ENCODE measurements at regions not wholly inside any gene's neighbourhood (a gene's known extent, or its start where the extent isn't known, plus 50 kb on each side); places are given as distances from the start of the nearest gene placed in this dataset.

- DNase-seq, result no peak
These were observed 191.9 kb upstream of the LRIG1 start for GRCh38 chr3:66692766-66693150.

DNA sequence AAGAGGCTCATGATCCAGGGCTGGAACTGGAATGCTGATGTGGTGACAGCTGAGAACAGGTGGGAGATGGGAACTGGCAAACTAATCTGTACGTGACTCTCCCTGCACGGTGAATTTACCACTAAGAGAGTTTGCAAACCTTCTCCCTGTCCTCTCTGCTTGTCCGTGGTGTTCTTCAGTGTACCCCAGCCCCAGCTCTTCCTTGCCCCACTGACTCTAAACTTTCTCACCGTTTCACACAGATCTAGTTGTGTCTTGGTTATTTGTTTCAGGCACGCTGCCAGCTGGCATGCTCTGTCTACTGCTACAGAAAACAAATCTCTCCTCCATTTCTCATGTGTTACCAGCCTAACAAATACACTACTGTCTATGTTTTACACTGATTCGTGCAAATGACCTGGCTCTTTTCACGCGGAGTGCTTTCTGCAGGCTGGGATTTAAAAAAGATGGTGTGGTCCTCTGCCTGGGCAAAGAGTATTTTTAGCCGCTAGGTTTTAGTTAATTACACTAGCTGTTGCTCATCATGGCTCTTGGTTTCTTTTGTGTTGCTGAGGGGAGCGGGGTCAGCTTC, 192.7 kb upstream of the LRIG1 start:
- no peak for DNase-seq

DNA sequence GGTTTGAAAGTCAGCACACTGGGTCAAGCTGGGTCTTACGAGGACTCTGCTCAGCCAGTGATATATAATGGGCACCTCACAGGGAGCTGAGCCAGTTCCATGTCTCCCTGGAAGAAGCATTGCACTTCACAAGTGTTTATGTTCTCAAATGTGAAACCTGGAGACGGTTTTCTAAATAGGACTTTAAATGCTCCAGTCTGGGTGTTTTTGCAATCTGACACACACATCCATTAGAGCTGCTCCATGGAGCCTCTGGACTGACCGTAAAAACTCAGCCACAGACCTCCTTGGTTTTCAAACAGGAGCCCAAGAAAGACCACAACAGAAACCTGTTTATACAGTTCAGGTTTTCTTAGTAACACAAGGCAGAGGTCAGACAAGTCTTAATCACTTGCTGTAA, 201.3 kb upstream of the LRIG1 start:
- no peak for DNase-seq

DNA sequence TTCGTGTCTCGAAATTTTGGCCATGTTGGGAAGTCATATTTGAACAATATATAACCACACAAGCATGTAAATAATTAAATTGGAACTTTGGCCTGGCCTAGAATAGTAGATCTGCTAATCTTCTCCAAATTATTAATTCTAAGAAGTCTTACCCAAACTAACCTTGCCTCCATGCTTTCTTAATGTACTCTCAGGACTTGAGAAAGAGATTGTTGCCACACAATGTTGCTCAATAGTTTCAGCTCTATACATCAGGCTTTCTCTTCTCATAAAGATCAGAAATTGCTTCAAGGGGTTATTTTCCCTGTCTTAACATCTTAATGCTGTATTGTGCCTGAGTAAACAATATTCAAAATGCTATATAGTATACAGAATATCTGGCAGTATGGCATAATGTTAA, 202.7 kb upstream of the LRIG1 start:
- no peak for DNase-seq

- DNase-seq, result no peak
These were observed 204.3 kb upstream of the LRIG1 start for GRCh38 chr3:66705076-66705475.

DNA sequence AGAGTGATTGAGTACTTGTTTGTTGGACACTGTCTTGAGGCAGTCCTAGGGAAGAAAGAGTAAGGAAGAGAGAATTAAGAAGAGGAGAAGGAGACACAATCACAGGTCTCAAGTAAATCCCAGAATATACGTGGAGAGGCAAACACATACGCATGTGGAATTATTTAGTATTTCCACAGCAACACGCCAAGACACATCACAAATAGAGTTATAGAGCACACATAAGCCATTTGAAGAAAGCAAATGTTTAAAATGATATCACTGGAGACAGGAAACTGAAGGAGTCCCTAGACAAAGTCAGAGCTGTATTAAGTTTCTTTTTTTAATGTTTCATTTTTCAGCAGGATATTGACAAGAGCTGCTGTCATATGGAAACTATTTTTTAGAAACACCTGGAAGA, 206.1 kb upstream of the LRIG1 start:
- DNase-seq, result no peak

DNA sequence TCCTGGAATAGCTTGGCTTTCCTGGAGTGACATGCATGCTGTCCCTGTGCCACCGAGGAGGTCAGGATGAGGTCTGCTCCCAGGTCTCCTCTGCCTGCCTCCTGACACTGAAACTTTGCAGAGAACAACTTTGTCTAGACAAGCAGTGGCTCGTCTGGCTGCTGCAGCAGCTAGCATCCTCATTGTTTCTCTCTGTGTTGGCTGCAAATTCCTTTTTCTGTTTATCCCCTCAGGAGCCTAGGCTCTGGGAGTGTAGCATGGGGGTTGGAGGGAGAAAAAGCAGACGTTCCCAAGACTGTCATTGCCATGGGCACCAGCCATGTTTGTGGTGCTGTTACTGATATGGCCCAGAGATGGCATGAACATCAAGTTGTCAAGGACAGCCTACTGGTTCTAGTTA, 208.7 kb upstream of the LRIG1 start:
- DNase-seq, result no peak

DNA sequence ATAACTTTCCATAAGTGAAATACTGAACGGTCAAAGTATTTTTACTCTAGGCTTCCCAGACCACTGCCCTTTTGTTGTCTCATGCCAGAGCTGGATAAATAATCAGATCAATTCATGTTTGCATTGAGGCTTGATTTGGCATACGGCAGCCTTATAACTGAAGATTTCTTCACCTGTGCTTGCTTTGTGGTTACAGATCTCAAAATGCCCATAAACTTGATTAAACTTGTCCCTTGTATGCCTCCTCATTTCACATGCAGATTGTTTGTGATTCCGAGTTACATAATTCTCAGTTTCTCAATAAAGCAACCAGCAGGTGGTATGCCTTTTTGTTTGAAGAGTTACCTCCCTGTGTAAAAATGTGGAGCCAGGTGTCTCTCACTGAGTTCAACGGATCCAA, 211.4 kb upstream of the LRIG1 start:
- no peak for DNase-seq

DNA sequence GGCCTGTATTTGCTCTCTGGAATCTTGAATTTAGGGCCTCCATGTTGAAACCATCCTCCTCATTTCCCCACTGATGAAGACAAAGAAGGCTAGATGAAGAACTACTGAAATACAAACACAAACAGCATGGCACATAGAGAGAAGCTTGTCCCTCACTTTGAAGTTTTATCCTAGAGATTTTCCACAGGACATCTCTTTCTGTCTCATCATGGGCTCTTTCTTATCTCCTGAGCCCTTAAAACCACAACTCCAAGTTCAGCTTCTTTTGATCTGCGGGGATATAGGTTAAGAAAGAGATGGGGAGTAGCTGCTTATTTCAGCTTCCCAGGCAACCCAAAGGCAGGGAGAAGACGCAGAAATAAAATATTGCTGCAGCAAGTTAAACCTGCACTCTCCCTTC, 213.1 kb upstream of the LRIG1 start:
- DNase-seq, result no peak

DNA sequence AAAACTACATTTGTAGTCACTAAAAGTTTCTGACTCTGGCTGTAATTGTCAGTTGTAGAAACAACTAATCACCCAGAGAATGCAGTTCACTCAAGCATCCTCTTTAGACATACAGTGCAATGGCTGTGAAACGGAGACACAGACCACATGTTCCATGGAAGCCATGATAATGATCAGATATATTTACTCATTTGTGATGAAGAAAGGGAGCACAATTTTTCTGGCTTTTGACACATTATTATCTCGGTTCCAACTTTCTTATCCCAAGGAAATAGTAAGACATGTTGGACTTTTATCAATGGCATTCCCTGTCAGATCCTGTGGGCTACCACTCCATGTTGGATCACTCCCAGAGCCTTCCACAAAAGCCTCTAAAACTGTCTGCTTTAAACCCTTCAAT, 215.0 kb upstream of the LRIG1 start:
- DNase-seq, result no peak

DNA sequence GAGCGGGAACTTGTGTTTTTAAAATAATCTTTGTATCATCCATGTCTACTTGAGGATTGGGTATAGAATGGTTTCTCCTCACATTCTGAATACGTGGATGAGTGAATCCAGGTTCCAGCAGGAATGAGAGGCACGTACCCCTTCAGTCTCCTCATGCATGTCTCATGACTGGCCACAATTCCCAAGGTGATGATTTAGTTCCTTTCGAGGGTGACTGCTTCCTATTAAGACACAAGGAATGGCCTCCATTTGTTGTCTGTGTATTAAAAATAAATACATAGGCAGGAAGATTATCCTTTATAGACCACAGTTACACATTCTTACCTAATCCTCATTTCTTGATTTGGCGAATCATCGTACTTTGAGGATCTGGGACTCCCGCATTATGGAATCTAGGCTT, 217.0 kb upstream of the LRIG1 start:
- no peak for DNase-seq

GRCh38 chr3:66719796-66720356, 219.1 kb upstream of the LRIG1 start:
- DNase-seq, result no peak

- DNase-seq, result no peak
These were observed 219.7 kb upstream of the LRIG1 start for GRCh38 chr3:66720508-66720907.

GRCh38 chr3:66722675-66723074, 221.9 kb upstream of the LRIG1 start:
- DNase-seq, result no peak

DNA sequence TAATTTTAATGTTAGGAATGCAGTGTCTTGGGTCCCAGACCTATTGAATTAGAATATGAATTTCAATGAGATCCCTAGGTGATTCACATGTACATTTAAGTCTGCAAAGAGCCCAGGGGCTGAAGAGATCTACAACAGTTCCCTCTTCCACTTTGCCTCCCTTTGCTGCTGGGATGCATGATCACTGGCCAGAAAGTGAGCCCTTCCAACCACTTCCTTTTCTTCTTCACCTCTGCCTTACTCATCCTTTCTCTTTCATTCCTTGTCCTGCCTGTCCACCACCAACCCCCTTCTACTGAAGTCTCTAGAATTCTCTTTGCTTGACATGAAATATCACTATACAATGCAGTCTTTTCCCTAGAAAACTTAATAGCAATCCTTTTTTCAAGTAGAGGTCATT, 222.4 kb upstream of the LRIG1 start:
- no peak for DNase-seq

- no peak for DNase-seq
These were observed 229.0 kb upstream of the LRIG1 start for GRCh38 chr3:66729687-66730393.

GRCh38 chr3:66738625-66739365, 238.0 kb upstream of the LRIG1 start:
- no peak for DNase-seq

GRCh38 chr3:66740260-66740659, 239.4 kb upstream of the LRIG1 start:
- DNase-seq, result no peak

- no peak for DNase-seq
These were observed 243.7 kb upstream of the LRIG1 start for GRCh38 chr3:66744521-66744920.

DNA sequence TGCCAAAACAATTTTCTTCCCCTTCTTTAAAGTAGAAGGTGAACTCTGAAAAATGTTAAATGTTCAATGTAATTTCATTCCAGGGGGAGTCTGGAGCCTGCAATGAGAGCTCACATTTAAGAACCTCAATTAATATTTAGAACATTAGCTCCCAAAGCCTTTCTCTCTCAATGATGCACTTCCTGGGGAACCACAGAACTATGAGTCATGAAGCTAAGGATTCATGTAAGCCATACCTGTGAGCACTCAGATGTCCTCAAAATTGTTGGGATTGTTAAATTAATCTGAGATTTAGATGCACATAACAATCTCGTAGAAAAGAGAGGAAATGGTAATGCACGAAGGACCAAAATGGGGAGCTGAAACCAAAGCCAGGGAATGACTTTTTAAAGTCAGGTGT, 244.2 kb upstream of the LRIG1 start:
- no peak for DNase-seq

DNA sequence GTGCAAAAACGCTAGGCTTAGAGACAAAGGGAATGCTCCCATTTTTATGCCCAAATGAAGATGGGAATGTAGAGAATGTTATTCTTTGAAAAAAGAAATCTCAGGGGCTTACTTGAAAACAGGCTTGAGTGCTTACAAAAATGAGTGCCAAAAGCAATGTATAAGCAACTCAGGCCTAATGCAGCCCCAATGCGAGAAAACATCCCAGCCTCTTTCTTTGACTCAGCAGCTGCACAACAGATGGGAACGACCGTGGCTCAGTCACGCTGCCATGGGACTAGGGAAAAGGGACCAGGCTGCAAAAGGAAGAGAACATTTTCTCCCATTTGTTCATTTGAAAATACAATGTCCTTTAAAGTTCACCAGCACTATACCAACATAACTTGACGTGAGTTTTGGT, 246.4 kb upstream of the LRIG1 start:
- DNase-seq, result no peak

DNA sequence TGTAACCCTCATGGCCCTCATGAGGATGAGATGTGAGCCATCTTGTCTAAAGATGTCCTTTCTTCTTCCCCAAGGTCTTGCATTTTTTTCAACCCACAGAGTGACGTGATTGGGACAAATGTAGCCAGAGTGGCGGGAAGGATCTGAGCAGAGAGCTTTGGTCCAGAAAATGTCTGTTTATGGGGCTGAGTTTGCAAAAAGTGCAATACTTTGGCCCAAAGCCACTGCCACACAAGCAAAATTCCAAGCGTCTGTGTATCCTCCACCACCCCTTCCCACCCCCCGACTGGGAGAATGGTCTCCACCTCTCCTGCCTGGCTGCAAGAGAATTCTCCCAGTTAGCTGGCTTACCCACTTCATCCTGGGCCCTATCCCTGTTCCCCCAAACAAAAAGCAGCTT, 246.9 kb upstream of the LRIG1 start:
- DNase-seq, result no peak

- DNase-seq, result no peak
These were observed 247.5 kb upstream of the LRIG1 start for GRCh38 chr3:66748175-66748876.

DNA sequence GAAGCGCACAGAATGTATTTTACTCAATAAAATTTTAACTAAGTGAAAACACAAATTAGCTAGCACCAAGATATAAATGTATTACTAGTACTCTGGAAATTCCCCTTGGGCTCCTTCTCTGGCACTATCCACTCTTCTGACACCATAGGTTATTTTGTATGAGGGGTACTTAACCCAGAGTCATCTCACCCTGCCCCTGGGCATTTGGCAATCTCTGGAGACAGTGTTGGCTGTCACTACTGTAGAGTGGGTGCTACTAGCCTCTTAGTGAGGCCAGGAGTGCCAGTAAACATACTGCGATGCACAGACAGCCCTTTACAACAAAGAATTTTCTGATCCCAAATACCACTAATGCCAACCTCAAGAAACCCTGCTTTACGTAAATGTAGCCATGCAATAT, 246.3 kb upstream of the KBTBD8 start:
- no peak for DNase-seq

All from NCI-H2227 treated with DMSO at 0.1 percent for 48 hours (cell line).